ENCODE measurements at regions not wholly inside any gene's neighbourhood (a gene's known extent, or its start where the extent isn't known, plus 50 kb on each side); places are given as distances from the start of the nearest gene placed in this dataset.

GRCh38 chr1:221557013-221557412 lies 184.9 kb downstream of the DUSP10 start (continued):
- TF ChIP-seq POU6F1 (CRISPR knock-in tag; IDR thresholded peaks at IDR 0.05; ENCODE audit: borderline replicate concordance, low read depth), result no peak

- TF ChIP-seq OSR1 (CRISPR knock-in tag; IDR thresholded peaks at IDR 0.05), result no peak
- no peak for TF ChIP-seq ZNF565 (CRISPR knock-in tag; conservative IDR thresholded peaks at IDR 0.05; ENCODE audit: low read depth)
- TF ChIP-seq ZFP30 (CRISPR knock-in tag; IDR thresholded peaks at IDR 0.05), result no peak
- TF ChIP-seq ZNF8 (CRISPR knock-in tag; IDR thresholded peaks at IDR 0.05), result no peak
- TF ChIP-seq PATZ1 (CRISPR knock-in tag; IDR thresholded peaks at IDR 0.05; ENCODE audit: borderline replicate concordance), result no peak
- no peak for TF ChIP-seq SNAI2 (CRISPR knock-in tag; IDR thresholded peaks at IDR 0.05)
- no peak for TF ChIP-seq ESRRG (CRISPR knock-in tag; IDR thresholded peaks at IDR 0.05)
- TF ChIP-seq ZC3H10 (CRISPR knock-in tag; IDR thresholded peaks at IDR 0.05), result no peak
- no peak for TF ChIP-seq CSRNP3 (CRISPR knock-in tag; IDR thresholded peaks at IDR 0.05)
- no peak for TF ChIP-seq CSDC2 (CRISPR knock-in tag; IDR thresholded peaks at IDR 0.05)
- TF ChIP-seq GLIS3 (CRISPR knock-in tag; IDR thresholded peaks at IDR 0.05), result no peak
- no peak for TF ChIP-seq ARNTL (CRISPR knock-in tag; IDR thresholded peaks at IDR 0.05; ENCODE audit: borderline replicate concordance, low read depth)
- TF ChIP-seq POU6F1 (CRISPR knock-in tag; IDR thresholded peaks at IDR 0.05; ENCODE audit: borderline replicate concordance, low read depth), result no peak
- TF ChIP-seq TOX (CRISPR knock-in tag; IDR thresholded peaks at IDR 0.05; ENCODE audit: borderline replicate concordance), result no peak
- no peak for TF ChIP-seq ISL1 (CRISPR knock-in tag; IDR thresholded peaks at IDR 0.05)
- TF ChIP-seq TSHZ2 (CRISPR knock-in tag; IDR thresholded peaks at IDR 0.05), result no peak
- no peak for TF ChIP-seq TCF4 (CRISPR knock-in tag; IDR thresholded peaks at IDR 0.05; ENCODE audit: borderline replicate concordance)
- no peak for ATAC-seq
Measured at GRCh38 chr1:221558396-221558795, 183.5 kb downstream of the DUSP10 start.

GRCh38 chr1:221559911-221560310 lies 182.0 kb downstream of the DUSP10 start:
- TF ChIP-seq BACH2 (CRISPR knock-in tag; IDR thresholded peaks at IDR 0.05; ENCODE audit: borderline replicate concordance), result no peak
- TF ChIP-seq CSDC2 (CRISPR knock-in tag; IDR thresholded peaks at IDR 0.05), result no peak
- no peak for TF ChIP-seq PPARA (CRISPR knock-in tag; IDR thresholded peaks at IDR 0.05; ENCODE audit: borderline replicate concordance)
- TF ChIP-seq TCF4 (CRISPR knock-in tag; IDR thresholded peaks at IDR 0.05; ENCODE audit: borderline replicate concordance), result no peak
- no peak for TF ChIP-seq OSR1 (CRISPR knock-in tag; IDR thresholded peaks at IDR 0.05)
- no peak for TF ChIP-seq ZNF565 (CRISPR knock-in tag; conservative IDR thresholded peaks at IDR 0.05; ENCODE audit: low read depth)
- no peak for TF ChIP-seq ZFP30 (CRISPR knock-in tag; IDR thresholded peaks at IDR 0.05)
- no peak for TF ChIP-seq SNAI2 (CRISPR knock-in tag; IDR thresholded peaks at IDR 0.05)
- TF ChIP-seq POU6F1 (CRISPR knock-in tag; IDR thresholded peaks at IDR 0.05; ENCODE audit: borderline replicate concordance, low read depth), result no peak

More at GRCh38 chr1:221559911-221560310, 182.0 kb downstream of the DUSP10 start:
- ATAC-seq, result no peak
